Adrenal gland (tissue), 9 donors: ENCODE measurements at regions not wholly inside any gene's neighbourhood (a gene's known extent, or its start where the extent isn't known, plus 50 kb on each side); places are given as distances from the start of the nearest gene placed in this dataset.

Experiments used
- DNase-seq, 7 donors: peaks; one replicate each; pipeline ENCODE4 v3.0.0-alpha.2; 2019 to 2020
- H3K27ac ChIP-seq, 5 donors: fragments of 200-600 bp; sonication (generic) in 4 of 5; 1 replicate in 3 of 5; 2 replicates in 2 of 5; pipeline versions ENCODE4 v1.5.1 to v1.8.0; 2016 to 2020; ENCODE audit warnings: mild to moderate bottlenecking in 1 of 5
- H3K27me3 ChIP-seq: fragments of 200-600 bp; 2 replicates; pipeline ENCODE4 v1.8.0; 2021
- H3K36me3 ChIP-seq, 2 donors: fragments of 200-600 bp; replicated peaks in 1 of 2; 1 replicate in 1 of 2; 2 replicates in 1 of 2; pipeline versions ENCODE4 v1.5.1 to v1.8.0; 2018 to 2022
- H3K4me1 ChIP-seq, 2 donors: fragments of 200-600 bp; replicated peaks in 1 of 2; 1 replicate in 1 of 2; 2 replicates in 1 of 2; pipeline versions ENCODE4 v1.5.1 to v1.8.0; 2018 to 2021
- H3K4me3 ChIP-seq, 4 donors: fragments of 200-600 bp; sonication (generic) in 3 of 4; one replicate each; pipeline ENCODE4 v1.5.1; 2016 to 2018
- H3K9me3 ChIP-seq, 3 donors: fragments of 200-600 bp; sonication (generic) in 1 of 3; replicated peaks in 1 of 3; 1 replicate in 2 of 3; 2 replicates in 1 of 3; pipeline versions ENCODE4 v1.5.1 to v1.8.0; 2016 to 2021
- CTCF ChIP-seq, 6 experiments: fragments of 450-650 bp in 4 of 6; fragments of 200-600 bp in 2 of 6; sonication (generic) in 1 of 6; IDR thresholded peaks; 1 replicate in 5 of 6; 2 replicates in 1 of 6; pipeline versions ENCODE4 v1.5.1 to v1.8.0; 2016 to 2021; ENCODE audit warnings: antibody characterized with exemption in 6 of 6, mild to moderate bottlenecking in 2 of 6, moderate library complexity in 1 of 6
- POLR2A ChIP-seq, 2 donors: fragments of 450-650 bp; IDR thresholded peaks; one replicate each; pipeline ENCODE4 v1.6.1; 2017; ENCODE audit warnings: antibody characterized with exemption in 2 of 2, mild to moderate bottlenecking in 2 of 2, moderate library complexity in 1 of 2
- WGBS, 4 donors: extraction: QIAGEN DNeasy Blood & Tissue Kit in 2 of 4; methylation state at CpG; one replicate each; pipeline versions ENCODE4 v1.1.5 to v1.1.7; 2013 to 2017; 5-methylcytosine and 5-hydroxymethylcytosine counted together
- intact Hi-C, 2 donors: fragments of 100-400 bp; cut with DNase I; formaldehyde crosslinking; loops; one replicate each; pipeline versions ENCODE4 v1.14.1 to v1.15.0; 2022 to 2023
- donor health status: healthy with polysubstance abuse.
- donor health status: Bipolar disorder and iron deficiency.
- donor health status: DM: yes; HTN: yes; CAD: no.
- donor health status: DM: no; HTN: no; CAD: no.
- donor health status: DM: no; HTN: no; CAD: no.

GRCh38 chr10:3350205-3350604 lies 177.6 kb upstream of the PITRM1 start:
- no peaks in the 10 kb centered on the region for H3K9me3 ChIP-seq
- intact Hi-C loops = no loop called here
- no peaks in the 10 kb centered on the region for H3K36me3 ChIP-seq
- WGBS, 4 donors = 81 to 93% (median 90%) methylated on average over 11 of the region's 11 CpGs
- H3K27ac ChIP-seq = no peak overlapping the region
- H3K4me1 ChIP-seq = no peaks in the 10 kb centered on the region
- no peak for DNase-seq
- TF ChIP-seq POLR2A (IDR thresholded peaks at IDR 0.05) (no peak), CTCF (IDR thresholded peaks at IDR 0.05) (no peak)
- no peaks in the 10 kb centered on the region for H3K27me3 ChIP-seq
- H3K4me3 ChIP-seq = no peak overlapping the region

GRCh38 chr10:3348564-3348963 lies 176.0 kb upstream of the PITRM1 start:
- Histone ChIP-seq H3K36me3 (no peaks in the 10 kb centered on the region), H3K27ac (no peak overlapping the region), H3K9me3 (no peaks in the 10 kb centered on the region), H3K4me1 (no peaks in the 10 kb centered on the region), H3K4me3 (no peak overlapping the region), H3K27me3 (no peaks in the 10 kb centered on the region)
- WGBS, 4 donors = 78 to 94% (median 89%) methylated on average over 6 of the region's 6 CpGs
- TF ChIP-seq CTCF (IDR thresholded peaks at IDR 0.05) (no peak), POLR2A (IDR thresholded peaks at IDR 0.05) (no peak)
- DNase-seq = no peak
- intact Hi-C loops = no loop called here

DNA sequence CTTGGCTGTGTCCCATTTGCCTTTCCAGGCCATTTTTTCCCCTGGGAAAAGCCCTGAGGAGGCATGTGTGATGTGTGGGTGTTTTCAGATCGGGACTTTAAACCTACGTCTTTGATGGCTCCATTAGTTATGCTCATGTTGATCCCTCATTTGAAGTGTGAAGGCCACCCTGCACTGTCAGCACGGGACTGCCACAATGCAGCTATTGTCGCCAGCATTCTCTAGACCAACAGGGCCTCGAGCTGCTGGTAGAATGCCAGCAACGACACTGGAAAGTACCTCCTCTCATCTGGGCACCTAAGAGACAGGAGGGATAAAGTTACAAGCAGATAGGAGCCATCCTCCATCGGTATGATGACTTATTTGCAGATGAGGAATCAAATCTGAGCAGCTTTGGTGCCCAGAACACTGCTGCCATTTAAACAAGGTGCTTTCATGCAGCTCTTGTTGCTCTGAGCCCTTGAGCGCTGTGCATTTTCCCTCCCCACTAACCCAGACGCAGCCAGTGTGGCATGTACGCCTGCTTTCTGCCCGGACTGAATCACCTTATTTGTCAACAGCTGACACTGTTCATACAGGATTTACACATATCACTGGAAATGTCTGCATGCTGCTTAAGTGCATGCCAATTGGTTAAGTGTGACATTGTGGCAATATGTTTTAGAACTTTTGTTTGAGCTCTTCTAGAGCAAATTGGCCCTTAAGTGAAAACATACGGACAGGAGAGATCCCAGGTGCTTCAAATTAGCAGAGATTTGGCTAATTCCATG lies 175.0 kb upstream of the PITRM1 start:
- Histone ChIP-seq H3K27ac (no peak overlapping the region), H3K27me3 (no peaks in the 10 kb centered on the region), H3K4me1 (no peaks in the 10 kb centered on the region), H3K36me3 (no peaks in the 10 kb centered on the region), H3K4me3 (no peak overlapping the region), H3K9me3 (no peaks in the 10 kb centered on the region)
- WGBS, 4 donors = 67 to 73% (median 71%) methylated on average over 6 to 12 of the region's 12 CpGs
- TF ChIP-seq CTCF (IDR thresholded peaks at IDR 0.05) = no peak
- TF ChIP-seq POLR2A (IDR thresholded peaks at IDR 0.05) = no peak
- DNase-seq = no peak
- intact Hi-C loops = no loop called here

DNA sequence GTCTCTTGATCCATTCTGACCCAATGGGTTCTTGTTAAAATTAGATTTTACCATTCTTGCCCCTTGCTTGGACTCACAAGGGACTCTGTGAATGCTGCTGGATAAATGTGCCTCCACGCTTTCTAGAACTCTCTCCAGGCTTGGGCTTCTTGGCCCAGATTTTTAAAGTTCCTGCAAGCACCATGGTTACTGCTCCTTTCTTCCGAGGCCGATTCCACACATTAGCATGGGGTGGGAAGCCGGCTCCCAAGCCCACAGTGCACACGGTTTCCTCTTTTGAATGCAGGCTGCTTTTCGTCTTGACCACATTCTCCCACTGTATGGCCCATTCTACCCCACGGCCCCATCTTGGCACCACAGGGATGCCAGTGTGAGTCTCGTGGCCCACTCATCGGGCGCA lies 174.3 kb upstream of the PITRM1 start:
- intact Hi-C loops = no loop called here
- TF ChIP-seq POLR2A (IDR thresholded peaks at IDR 0.05) = no peak
- TF ChIP-seq CTCF (IDR thresholded peaks at IDR 0.05) = no peak

More for the DNA sequence above, 174.3 kb upstream of the PITRM1 start:
- Histone ChIP-seq H3K4me1 (no peaks in the 10 kb centered on the region), H3K9me3 (no peaks in the 10 kb centered on the region), H3K4me3 (no peak overlapping the region), H3K27me3 (no peaks in the 10 kb centered on the region), H3K36me3 (no peaks in the 10 kb centered on the region), H3K27ac (no peak overlapping the region)
- no peak for DNase-seq
- WGBS, 4 donors = 82 to 88% (median 85%) methylated on average over 10 of the region's 10 CpGs
